ENCODE measurements at regions not wholly inside any gene's neighbourhood (a gene's known extent, or its start where the extent isn't known, plus 50 kb on each side); places are given as distances from the start of the nearest gene placed in this dataset.
A peak's percentile ranks its signal among the peaks of the same experiment; 100 is the strongest.
"Not testable (repeated sequence)": the region's sequence is repeated elsewhere in the genome, so short reads cannot be mapped to it uniquely, and the experiment has no call there.

DNA sequence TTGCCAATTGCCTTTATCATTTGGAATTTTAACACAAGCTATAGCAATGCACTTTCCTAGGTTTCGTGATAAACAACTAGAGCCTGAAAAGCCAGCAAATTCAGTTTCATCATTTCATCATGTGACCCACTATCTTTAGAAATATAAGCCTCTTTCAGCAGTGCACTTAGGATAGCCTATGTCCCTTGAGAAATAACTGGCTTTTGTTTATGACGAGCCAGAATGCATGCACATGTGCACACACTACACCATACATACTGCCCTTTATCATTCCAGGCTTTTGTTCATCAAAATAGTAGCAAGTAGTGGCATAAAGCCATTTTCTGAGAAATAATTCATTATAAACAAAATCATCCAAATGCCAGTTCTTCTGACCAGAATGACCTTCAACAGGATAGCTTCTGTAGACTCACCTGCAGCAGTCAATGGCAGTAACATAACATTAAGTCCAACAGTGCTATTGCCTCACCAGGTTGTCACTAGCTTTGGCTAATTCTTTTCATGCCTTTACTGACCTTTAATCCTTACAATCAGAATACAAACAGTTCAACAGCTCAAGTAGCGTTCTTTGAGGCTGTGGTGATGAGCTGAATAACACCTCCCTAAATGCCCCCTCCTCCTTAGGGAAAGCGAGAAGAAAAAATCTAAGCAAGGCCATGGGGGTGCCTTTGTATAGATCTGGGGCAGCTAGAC lies 132.3 kb upstream of the SMARCA2 start:
- Histone ChIP-seq H3K4me1 (peaks cover 4% of the 10 kb centered on the region; the same call in 1 of the 2 replicates), H3K36me3 (ENCODE audit: control insufficient read depth, insufficient read depth, low read length) (no peaks in the 10 kb centered on the region), H3K4me3 (ENCODE audit: low read depth, low read length) (no peak overlapping the region), H3K27me3 (replicated peaks; ENCODE audit: control insufficient read depth, insufficient read depth, low read length) (no peaks in the 10 kb centered on the region), H3K9me3 (no peaks in the 10 kb centered on the region)
- no peaks in the 10 kb centered on the region for H3K9me3 Mint-ChIP-seq (ENCODE audit: unreplicated experiment)
- H3K4me3 Mint-ChIP-seq (ENCODE audit: unreplicated experiment), result no peak overlapping the region
- no peaks in the 10 kb centered on the region for H3K4me1 Mint-ChIP-seq (ENCODE audit: low read depth, unreplicated experiment)
- ChIA-PET CTCF (no interaction called here), POLR2A (no interaction called here)
- TF ChIP-seq, protein P1, sequence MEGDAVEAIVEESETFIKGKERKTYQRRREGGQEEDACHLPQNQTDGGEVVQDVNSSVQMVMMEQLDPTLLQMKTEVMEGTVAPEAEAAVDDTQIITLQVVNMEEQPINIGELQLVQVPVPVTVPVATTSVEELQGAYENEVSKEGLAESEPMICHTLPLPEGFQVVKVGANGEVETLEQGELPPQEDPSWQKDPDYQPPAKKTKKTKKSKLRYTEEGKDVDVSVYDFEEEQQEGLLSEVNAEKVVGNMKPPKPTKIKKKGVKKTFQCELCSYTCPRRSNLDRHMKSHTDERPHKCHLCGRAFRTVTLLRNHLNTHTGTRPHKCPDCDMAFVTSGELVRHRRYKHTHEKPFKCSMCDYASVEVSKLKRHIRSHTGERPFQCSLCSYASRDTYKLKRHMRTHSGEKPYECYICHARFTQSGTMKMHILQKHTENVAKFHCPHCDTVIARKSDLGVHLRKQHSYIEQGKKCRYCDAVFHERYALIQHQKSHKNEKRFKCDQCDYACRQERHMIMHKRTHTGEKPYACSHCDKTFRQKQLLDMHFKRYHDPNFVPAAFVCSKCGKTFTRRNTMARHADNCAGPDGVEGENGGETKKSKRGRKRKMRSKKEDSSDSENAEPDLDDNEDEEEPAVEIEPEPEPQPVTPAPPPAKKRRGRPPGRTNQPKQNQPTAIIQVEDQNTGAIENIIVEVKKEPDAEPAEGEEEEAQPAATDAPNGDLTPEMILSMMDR (IDR thresholded peaks at IDR 0.05; ENCODE audit: insufficient read depth in 1 of 2, low read depth in 1 of 2, low read length in 1 of 2, severe bottlenecking in 1 of 2, unreplicated experiment in 1 of 2), result no peak
- H3K36me3 Mint-ChIP-seq (ENCODE audit: insufficient read depth, unreplicated experiment), result no peaks in the 10 kb centered on the region
- H3K27me3 Mint-ChIP-seq (ENCODE audit: insufficient read depth, unreplicated experiment), result no peaks in the 10 kb centered on the region
- DNase-seq, result peak in 1 of 2 experiments; percentile 1
- intact Hi-C loops (cut with micrococcal nuclease; ENCODE audit: unreplicated experiment), result no loop called here
- H3K27ac Mint-ChIP-seq (ENCODE audit: unreplicated experiment), result no peak overlapping the region
- no TSS peak for BruUV-seq (replicated peaks)

DNA sequence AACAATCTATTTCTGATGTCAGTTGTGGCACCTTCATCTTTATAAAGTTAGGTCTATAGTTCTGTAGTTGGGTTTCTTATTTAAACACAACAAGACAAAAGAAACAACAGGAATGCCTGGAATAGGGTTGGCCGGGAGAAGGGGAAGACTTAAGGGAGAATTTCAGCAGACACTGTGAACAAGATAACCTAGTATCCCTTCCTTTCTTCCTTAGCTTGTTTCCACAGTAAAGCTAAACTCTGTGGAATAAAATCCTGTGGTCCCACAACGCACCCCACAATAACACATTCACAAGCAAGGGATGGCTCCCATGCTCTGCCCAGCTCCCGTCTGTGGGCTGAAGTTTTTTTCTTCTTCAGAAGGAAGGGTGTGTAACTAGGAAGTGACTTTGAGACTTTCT lies 124.9 kb upstream of the SMARCA2 start:
- peaks cover 4% of the 10 kb centered on the region for H3K27me3 Mint-ChIP-seq (ENCODE audit: insufficient read depth, unreplicated experiment)
- intact Hi-C loops (cut with micrococcal nuclease; ENCODE audit: unreplicated experiment), result no loop called here
- H3K4me3 ChIP-seq (ENCODE audit: low read depth, low read length), result no peak overlapping the region
- no peak overlapping the region for H3K27ac Mint-ChIP-seq (ENCODE audit: unreplicated experiment)
- H3K36me3 Mint-ChIP-seq (ENCODE audit: insufficient read depth, unreplicated experiment), result no peaks in the 10 kb centered on the region
- no peaks in the 10 kb centered on the region for H3K9me3 Mint-ChIP-seq (ENCODE audit: unreplicated experiment)
- H3K9me3 ChIP-seq, result no peaks in the 10 kb centered on the region
- BruUV-seq (replicated peaks), result no TSS peak
- CTCF ChIA-PET, result no interaction called here
- DNase-seq, result no peak
- no peaks in the 10 kb centered on the region for H3K4me1 ChIP-seq
- no peaks in the 10 kb centered on the region for H3K27me3 ChIP-seq (replicated peaks; ENCODE audit: control insufficient read depth, insufficient read depth, low read length)
- H3K4me3 Mint-ChIP-seq (ENCODE audit: unreplicated experiment), result no peak overlapping the region
- no peaks in the 10 kb centered on the region for H3K36me3 ChIP-seq (ENCODE audit: control insufficient read depth, insufficient read depth, low read length)
- POLR2A ChIA-PET, result no interaction called here
- TF ChIP-seq, protein P1 (IDR thresholded peaks at IDR 0.05; ENCODE audit: insufficient read depth in 1 of 2, low read depth in 1 of 2, low read length in 1 of 2, severe bottlenecking in 1 of 2, unreplicated experiment in 1 of 2), result no peak
- H3K4me1 Mint-ChIP-seq (ENCODE audit: low read depth, unreplicated experiment), result no peaks in the 10 kb centered on the region

DNA sequence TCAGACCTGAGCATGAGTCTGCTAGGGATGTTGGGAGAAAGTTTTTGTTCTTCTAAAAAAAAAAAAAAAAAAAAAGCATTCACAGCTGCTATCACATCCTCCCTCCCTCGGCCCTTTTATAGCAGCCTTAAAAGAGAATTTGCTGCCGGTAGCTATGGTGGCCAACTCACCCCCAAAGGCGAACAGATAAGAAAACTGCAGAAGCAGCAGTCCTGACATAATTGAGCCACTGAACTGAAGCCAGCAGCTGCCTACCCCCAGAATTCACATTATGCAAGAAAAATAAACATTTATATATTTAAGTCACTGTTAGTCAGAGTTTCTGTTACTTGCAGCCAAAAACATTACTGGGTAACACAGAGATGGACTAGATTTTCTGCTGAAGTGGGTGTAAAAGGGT lies 124.3 kb upstream of the SMARCA2 start:
- BruUV-seq (replicated peaks), result no TSS peak
- CTCF ChIA-PET, result no interaction called here
- Histone ChIP-seq H3K4me3 (ENCODE audit: low read depth, low read length) (no peak overlapping the region), H3K4me1 (no peaks in the 10 kb centered on the region), H3K9me3 (no peaks in the 10 kb centered on the region), H3K36me3 (ENCODE audit: control insufficient read depth, insufficient read depth, low read length) (no peaks in the 10 kb centered on the region), H3K27me3 (replicated peaks; ENCODE audit: control insufficient read depth, insufficient read depth, low read length) (no peaks in the 10 kb centered on the region)
- Mint-ChIP-seq H3K27me3 (ENCODE audit: insufficient read depth, unreplicated experiment) (peaks cover 4% of the 10 kb centered on the region), H3K9me3 (ENCODE audit: unreplicated experiment) (no peaks in the 10 kb centered on the region), H3K36me3 (ENCODE audit: insufficient read depth, unreplicated experiment) (no peaks in the 10 kb centered on the region), H3K4me1 (ENCODE audit: low read depth, unreplicated experiment) (no peaks in the 10 kb centered on the region), H3K27ac (ENCODE audit: unreplicated experiment) (no peak overlapping the region), H3K4me3 (ENCODE audit: unreplicated experiment) (no peak overlapping the region)
- DNase-seq, result no peak
- intact Hi-C loops (cut with micrococcal nuclease; ENCODE audit: unreplicated experiment), result no loop called here
- TF ChIP-seq, protein P1 (IDR thresholded peaks at IDR 0.05; ENCODE audit: insufficient read depth in 1 of 2, low read depth in 1 of 2, low read length in 1 of 2, severe bottlenecking in 1 of 2, unreplicated experiment in 1 of 2), result no peak
- POLR2A ChIA-PET, result no interaction called here

DNA sequence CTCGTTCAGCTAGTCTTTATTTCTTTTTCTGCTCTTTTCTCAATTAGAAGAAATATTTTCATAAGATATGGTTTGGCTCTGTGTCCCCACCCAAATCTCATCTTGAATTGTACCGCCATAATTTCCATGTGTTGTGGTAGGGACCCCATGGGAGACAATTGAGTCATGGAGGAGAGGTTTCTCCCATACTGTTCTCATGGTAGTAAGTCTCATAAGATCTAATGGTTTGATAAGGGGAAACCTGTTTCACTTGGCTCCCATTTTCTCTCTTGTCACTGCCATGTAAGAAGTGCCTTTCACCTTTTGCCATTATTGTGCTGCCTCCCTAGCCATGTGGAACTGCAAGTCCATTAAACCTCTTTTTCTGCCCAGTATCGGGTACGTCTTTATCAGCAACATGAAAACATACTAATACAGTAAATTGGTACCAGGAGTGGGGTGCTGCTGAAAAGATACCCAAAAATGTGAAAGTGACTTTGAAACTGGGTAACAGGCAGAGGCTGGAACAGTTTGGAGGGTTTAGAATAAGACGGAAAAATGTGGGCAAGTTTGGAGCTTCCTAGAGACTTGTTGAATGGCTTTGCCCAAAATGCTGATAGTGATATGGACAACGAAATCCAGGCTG lies 112.0 kb upstream of the SMARCA2 start:
- H3K27ac Mint-ChIP-seq (ENCODE audit: unreplicated experiment); POLR2A ChIA-PET; intact Hi-C loops (cut with micrococcal nuclease; ENCODE audit: unreplicated experiment); H3K9me3 Mint-ChIP-seq (ENCODE audit: unreplicated experiment); BruUV-seq (replicated peaks); H3K4me3 ChIP-seq (ENCODE audit: low read depth, low read length); H3K9me3 ChIP-seq; DNase-seq; H3K27me3 ChIP-seq (replicated peaks; ENCODE audit: control insufficient read depth, insufficient read depth, low read length); H3K36me3 ChIP-seq (ENCODE audit: control insufficient read depth, insufficient read depth, low read length); H3K4me1 ChIP-seq; H3K4me1 Mint-ChIP-seq (ENCODE audit: low read depth, unreplicated experiment); H3K27me3 Mint-ChIP-seq (ENCODE audit: insufficient read depth, unreplicated experiment); CTCF ChIA-PET; H3K4me3 Mint-ChIP-seq (ENCODE audit: unreplicated experiment); H3K36me3 Mint-ChIP-seq (ENCODE audit: insufficient read depth, unreplicated experiment): not testable (repeated sequence)

All from Caco-2 (cell line).